GM12873 (cell line): ENCODE measurements at regions not wholly inside any gene's neighbourhood (a gene's known extent, or its start where the extent isn't known, plus 50 kb on each side); places are given as distances from the start of the nearest gene placed in this dataset.

Source experiments
- CTCF ChIP-seq: IDR thresholded peaks from 2 replicates; pipeline ENCODE4 v1.5.1; 2012; ENCODE audit warnings: low read depth, mild to moderate bottlenecking, moderate library complexity, low read length, control low read depth; ENCODE audit not compliant: insufficient read depth; ENCODE audit errors: missing control alignments

GRCh38 chr12:25416516-25416915, 136.6 kb downstream of the LMNTD1 start:
- no peak for TF ChIP-seq CTCF

DNA sequence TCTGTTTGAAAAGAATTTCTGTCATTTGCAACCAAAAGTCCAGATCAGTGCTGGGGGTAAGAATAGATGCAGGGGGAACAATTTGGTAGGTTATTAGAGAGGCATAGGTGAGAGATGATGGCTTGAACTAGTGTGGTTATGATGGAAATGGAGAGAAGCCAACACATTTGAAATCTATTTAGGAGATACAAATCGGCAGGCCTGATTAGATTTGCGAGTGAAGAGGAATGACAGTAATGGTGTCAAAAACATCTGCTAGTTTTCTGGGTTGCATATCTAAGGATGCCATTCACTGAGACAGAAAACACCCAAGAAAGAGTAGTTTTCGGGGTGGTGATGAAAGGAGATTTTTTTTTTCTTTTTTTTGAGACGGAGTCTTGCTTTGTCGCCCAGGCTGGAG, 138.1 kb downstream of the LMNTD1 start:
- no peak for TF ChIP-seq CTCF

DNA sequence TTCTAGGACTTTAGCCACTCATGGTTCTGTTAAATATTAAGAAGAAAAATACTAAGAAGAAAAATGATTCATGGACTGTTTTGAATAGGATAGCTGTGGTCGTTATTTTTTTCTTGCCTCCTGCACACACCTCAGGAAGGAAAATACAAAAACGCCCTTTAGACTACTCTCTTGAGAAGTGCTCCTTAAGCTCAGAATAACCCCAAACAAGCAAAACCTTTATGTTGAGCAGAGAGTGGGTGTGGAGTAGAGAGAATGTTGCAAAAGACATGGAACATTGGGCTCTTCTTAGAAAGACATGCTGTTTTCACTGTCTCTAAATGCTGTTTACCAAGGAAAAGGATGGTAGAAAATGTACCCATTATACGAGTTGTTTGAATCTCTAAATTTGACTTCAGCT, 140.3 kb downstream of the LMNTD1 start:
- no peak for TF ChIP-seq CTCF

DNA sequence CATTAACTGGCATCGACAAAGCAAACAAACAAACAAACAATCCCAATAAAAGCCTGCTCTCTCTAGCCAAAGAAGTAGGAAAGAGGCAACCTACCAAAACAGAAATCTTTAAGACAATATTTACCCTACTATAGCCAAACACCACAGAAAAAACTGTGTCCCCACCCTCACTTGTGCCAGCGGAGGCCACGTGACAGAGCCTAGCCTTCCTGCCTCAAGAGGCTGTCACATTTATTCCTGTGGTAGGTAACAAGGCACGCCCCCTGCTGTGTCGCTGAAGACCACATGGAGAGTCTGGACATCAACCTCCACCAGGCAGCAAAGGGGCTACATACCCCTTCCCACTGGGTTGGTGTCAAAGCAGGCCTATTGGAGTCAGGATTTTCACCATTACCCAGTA, 148.1 kb downstream of the LMNTD1 start:
- no peak for TF ChIP-seq CTCF

- no peak for TF ChIP-seq CTCF
Observed at GRCh38 chr12:25401547-25402345, 151.0 kb upstream of the KRAS start.

GRCh38 chr12:25397001-25397400, 146.3 kb upstream of the KRAS start:
- no peak for TF ChIP-seq CTCF

- no peak for TF ChIP-seq CTCF
Observed at GRCh38 chr12:25395227-25395626, 144.5 kb upstream of the KRAS start.
